ENCODE measurements at regions not wholly inside any gene's neighbourhood (a gene's known extent, or its start where the extent isn't known, plus 50 kb on each side); places are given as distances from the start of the nearest gene placed in this dataset.

GRCh38 chr3:67090474-67090873, 92.4 kb downstream of the KBTBD8 start:
- TF ChIP-seq CTCF (conservative IDR thresholded peaks at IDR 0.05; ENCODE audit: low read depth, low read length) (no peak), EZH2 (IDR thresholded peaks at IDR 0.05; ENCODE audit: low read length, unreplicated experiment) (no peak)

All from PC-3 (cell line).